ENCODE measurements at regions not wholly inside any gene's neighbourhood (a gene's known extent, or its start where the extent isn't known, plus 50 kb on each side); places are given as distances from the start of the nearest gene placed in this dataset.

DNA sequence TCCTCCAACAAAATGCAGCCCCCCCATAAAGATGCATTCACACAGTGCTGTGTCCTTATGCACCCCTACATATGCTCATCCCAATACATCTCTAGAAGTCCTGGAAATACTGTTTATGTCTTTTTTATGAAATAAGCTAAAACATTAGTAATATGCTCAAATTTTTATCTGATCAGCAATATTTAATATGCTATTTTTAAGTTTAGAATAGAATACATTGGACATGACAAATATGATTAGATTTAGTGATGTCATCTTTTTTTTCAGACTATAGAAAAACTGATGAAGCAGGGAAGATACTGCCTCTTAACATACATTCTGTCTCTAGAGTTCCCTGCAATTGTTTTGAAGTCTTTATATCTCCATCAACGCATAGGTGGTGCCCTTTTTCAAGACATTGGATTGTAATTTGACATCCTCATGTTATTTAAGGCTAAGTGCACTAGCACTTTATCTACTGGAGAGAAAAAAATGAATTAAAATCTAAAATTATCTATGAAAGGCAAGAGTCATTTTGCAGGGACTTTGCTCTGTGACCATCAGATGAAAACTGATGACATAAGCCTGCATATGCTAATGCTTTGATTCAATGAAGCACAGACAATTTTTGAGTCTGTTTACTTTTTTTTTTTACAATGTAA lies 395.3 kb downstream of the LPIN1 start:
- DNase-seq: no peak
- Histone ChIP-seq H3K36me3 (no peaks in the 10 kb centered on the region), H3K4me3 (no peak overlapping the region), H3K27ac (replicated peaks) (no peak overlapping the region), H3K27me3 (ENCODE audit: low read depth) (no peaks in the 10 kb centered on the region), H3K9me3 (replicated peaks) (no peaks in the 10 kb centered on the region), H3K4me1 (no peaks in the 10 kb centered on the region)
- TF ChIP-seq, protein P1, sequence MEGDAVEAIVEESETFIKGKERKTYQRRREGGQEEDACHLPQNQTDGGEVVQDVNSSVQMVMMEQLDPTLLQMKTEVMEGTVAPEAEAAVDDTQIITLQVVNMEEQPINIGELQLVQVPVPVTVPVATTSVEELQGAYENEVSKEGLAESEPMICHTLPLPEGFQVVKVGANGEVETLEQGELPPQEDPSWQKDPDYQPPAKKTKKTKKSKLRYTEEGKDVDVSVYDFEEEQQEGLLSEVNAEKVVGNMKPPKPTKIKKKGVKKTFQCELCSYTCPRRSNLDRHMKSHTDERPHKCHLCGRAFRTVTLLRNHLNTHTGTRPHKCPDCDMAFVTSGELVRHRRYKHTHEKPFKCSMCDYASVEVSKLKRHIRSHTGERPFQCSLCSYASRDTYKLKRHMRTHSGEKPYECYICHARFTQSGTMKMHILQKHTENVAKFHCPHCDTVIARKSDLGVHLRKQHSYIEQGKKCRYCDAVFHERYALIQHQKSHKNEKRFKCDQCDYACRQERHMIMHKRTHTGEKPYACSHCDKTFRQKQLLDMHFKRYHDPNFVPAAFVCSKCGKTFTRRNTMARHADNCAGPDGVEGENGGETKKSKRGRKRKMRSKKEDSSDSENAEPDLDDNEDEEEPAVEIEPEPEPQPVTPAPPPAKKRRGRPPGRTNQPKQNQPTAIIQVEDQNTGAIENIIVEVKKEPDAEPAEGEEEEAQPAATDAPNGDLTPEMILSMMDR (IDR thresholded peaks at IDR 0.05; ENCODE audit: borderline replicate concordance): no peak
- intact Hi-C loops (cut with micrococcal nuclease): no loop called here

DNA sequence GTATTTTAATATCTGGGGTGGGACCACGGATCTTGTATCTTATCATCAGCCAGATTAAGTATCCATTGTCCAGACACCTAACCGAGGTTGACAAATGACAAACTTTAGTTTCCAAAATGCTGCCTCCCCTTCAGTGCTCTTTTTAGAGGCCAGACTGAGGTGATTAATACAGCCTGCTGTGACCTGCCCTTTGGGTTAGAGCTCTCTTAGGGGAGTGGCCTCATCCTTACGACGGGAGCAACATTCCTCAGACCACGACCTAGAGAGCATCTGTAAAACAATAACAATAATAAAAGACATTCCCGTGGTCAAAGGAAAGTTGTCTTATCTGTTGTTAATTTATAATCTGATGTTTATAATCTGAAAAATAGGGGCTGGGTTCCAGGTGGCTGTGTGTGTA lies 405.3 kb downstream of the LPIN1 start:
- TF ChIP-seq, protein P1 (IDR thresholded peaks at IDR 0.05; ENCODE audit: borderline replicate concordance): no peak
- H3K36me3 ChIP-seq: no peaks in the 10 kb centered on the region
- DNase-seq: no peak
- H3K27ac ChIP-seq (replicated peaks): no peak overlapping the region
- H3K27me3 ChIP-seq (ENCODE audit: low read depth): no peaks in the 10 kb centered on the region
- no peaks in the 10 kb centered on the region for H3K9me3 ChIP-seq (replicated peaks)
- H3K4me1 ChIP-seq: peaks cover 21% of the 10 kb centered on the region
- intact Hi-C loops (cut with micrococcal nuclease): no loop called here
- H3K4me3 ChIP-seq: no peak overlapping the region

DNA sequence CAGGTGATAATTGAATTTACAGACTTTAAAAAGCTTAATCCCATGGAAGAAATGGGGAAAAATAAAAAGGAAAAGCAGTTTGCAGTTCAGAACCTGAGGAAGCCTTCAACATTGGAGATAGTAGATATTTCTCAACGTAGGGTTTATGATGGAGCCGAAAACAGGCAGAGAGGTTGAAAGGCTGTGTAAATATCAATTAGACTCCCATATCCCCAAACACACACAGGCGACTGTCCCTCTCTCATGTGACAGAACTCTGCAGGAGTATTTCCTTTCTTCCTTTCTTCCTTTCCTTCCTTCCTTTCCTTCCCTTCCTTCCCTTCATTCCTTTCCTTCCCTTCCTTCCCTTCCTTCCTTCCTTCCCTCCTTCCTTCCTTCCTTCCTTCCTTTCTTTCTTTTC lies 406.5 kb downstream of the LPIN1 start:
- no peaks in the 10 kb centered on the region for H3K36me3 ChIP-seq
- H3K4me3 ChIP-seq: no peak overlapping the region
- H3K27me3 ChIP-seq (ENCODE audit: low read depth): no peaks in the 10 kb centered on the region
- TF ChIP-seq, protein P1 (IDR thresholded peaks at IDR 0.05; ENCODE audit: borderline replicate concordance): no peak
- peaks cover 24% of the 10 kb centered on the region for H3K4me1 ChIP-seq
- intact Hi-C loops (cut with micrococcal nuclease): no loop called here
- DNase-seq: no peak
- no peak overlapping the region for H3K27ac ChIP-seq (replicated peaks)
- no peaks in the 10 kb centered on the region for H3K9me3 ChIP-seq (replicated peaks)

DNA sequence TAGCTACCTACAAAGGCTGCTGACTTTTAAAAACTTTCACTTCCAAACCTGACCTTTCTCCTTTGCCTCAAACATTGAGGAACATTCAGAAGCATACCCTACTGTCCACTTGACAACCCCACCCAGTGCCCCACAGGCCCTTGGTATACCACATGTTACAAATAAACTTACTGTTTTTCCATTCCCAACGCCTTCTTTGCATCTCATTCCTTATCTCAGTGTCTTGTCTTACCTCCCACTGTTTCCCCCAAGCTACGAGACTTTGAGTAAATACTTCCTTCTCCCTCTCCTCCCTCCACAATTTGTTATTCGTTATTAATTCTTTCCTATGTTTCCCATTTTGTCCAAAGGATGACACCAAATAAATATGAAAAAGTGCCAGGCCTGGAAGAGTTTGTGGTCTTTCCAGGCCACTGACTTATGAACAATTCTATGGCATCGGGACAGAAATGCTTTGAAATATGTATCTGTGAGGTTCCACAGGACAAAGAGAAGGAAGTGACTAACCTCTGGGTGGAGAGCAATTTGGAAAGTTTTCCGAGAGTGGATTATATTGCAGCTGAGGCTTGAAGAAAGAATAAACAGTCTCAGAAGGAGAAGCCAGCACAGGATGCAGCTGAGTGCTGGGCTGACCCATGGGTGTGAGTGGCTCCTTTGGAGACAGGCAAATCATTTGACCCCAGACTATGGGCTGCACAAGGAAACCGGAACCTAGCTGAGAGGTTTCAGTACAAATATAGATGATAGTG lies 409.0 kb downstream of the LPIN1 start:
- Histone ChIP-seq H3K4me1 (peaks cover 24% of the 10 kb centered on the region), H3K27ac (replicated peaks) (peak overlapping the region; percentile 57), H3K27me3 (ENCODE audit: low read depth) (no peaks in the 10 kb centered on the region), H3K36me3 (no peaks in the 10 kb centered on the region), H3K4me3 (no peak overlapping the region), H3K9me3 (replicated peaks) (no peaks in the 10 kb centered on the region)
- TF ChIP-seq, protein P1 (IDR thresholded peaks at IDR 0.05; ENCODE audit: borderline replicate concordance): no peak
- intact Hi-C loops (cut with micrococcal nuclease): no loop called here
- DNase-seq: no peak

DNA sequence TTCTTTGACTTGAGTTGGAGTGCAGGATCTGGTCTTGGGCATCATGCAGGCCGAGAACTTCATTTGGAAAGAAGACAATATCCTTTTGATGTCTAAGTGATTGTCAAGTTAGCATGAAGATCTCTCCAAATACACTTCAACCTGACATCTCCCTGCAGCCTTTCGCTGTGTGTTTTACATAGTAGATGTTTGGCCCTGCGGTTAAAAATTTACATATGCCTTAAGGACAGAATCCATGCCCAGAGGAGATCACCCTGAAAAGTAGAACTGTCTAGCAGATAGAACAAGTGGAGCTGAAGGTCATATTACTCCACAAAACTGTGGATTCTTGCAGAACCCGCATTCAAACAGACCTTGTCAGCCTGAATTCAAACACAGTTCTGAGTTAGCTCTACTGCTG lies 409.9 kb downstream of the LPIN1 start:
- no peaks in the 10 kb centered on the region for H3K36me3 ChIP-seq
- no peaks in the 10 kb centered on the region for H3K9me3 ChIP-seq (replicated peaks)
- H3K4me1 ChIP-seq: peaks cover 24% of the 10 kb centered on the region
- intact Hi-C loops (cut with micrococcal nuclease): no loop called here
- no peak for DNase-seq
- no peak overlapping the region for H3K4me3 ChIP-seq
- no peaks in the 10 kb centered on the region for H3K27me3 ChIP-seq (ENCODE audit: low read depth)
- H3K27ac ChIP-seq (replicated peaks): peak overlapping the region; percentile 57
- TF ChIP-seq, protein P1 (IDR thresholded peaks at IDR 0.05; ENCODE audit: borderline replicate concordance): no peak

Data from left ventricle myocardium inferior (tissue), 1 donor.